Left ventricle myocardium inferior (tissue), 1 donor: ENCODE measurements at regions not wholly inside any gene's neighbourhood (a gene's known extent, or its start where the extent isn't known, plus 50 kb on each side); places are given as distances from the start of the nearest gene placed in this dataset.

Source experiments
- DNase-seq: peaks from one replicate; pipeline ENCODE4 v3.0.0-alpha.2; 2020
- H3K27ac ChIP-seq: fragments of 200-600 bp; replicated peaks from 2 replicates; pipeline ENCODE4 v1.8.0; 2021
- H3K27me3 ChIP-seq: fragments of 200-600 bp; 2 replicates; pipeline ENCODE4 v1.8.0; 2021; ENCODE audit warnings: low read depth
- H3K36me3 ChIP-seq: fragments of 200-600 bp; 2 replicates; pipeline ENCODE4 v1.8.0; 2021
- H3K4me1 ChIP-seq: fragments of 200-600 bp; 2 replicates; pipeline ENCODE4 v1.8.0; 2021
- H3K4me3 ChIP-seq: fragments of 200-600 bp; 2 replicates; pipeline ENCODE4 v1.8.0; 2021; ENCODE audit warnings: mild to moderate bottlenecking, moderate library complexity
- H3K9me3 ChIP-seq: fragments of 200-600 bp; replicated peaks from 2 replicates; pipeline ENCODE4 v1.8.0; 2021
- intact Hi-C: fragments of 100-400 bp; cut with micrococcal nuclease; formaldehyde crosslinking; loops from one replicate; pipeline ENCODE4 v1.11.0; 2022
- TF ChIP-seq, protein P1 (sequence below): fragments of 200-600 bp; IDR thresholded peaks from 2 replicates; pipeline ENCODE4 v1.8.0; 2021; ENCODE audit warnings: antibody characterized with exemption, mild to moderate bottlenecking, borderline replicate concordance
- donor health status: DM: no; HTN: yes; CAD: no; lungs with severe emphysema.

DNA sequence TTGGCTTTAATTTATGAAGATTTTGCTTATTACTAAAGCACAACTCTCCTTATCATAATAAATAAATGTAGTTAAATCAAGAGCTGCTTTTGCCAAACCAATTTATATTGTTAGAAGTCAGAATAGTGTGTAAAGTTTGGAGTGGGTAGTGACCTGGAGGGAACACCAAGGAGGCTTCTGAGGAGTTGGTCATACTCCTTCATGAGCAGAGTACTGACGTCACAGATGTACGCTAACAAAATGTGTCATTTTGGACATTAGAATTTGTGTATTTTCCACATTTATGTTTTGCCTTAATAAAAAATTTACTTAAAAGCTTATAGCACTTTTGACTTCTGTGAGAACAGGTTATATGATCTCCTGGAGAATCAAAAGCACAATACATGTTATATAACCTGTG, 953.5 kb upstream of the INTU start:
- Histone ChIP-seq H3K9me3 (peaks cover 8% of the 10 kb centered on the region), H3K4me1 (no peaks in the 10 kb centered on the region), H3K27me3 (no peaks in the 10 kb centered on the region), H3K4me3 (no peak overlapping the region), H3K36me3 (no peaks in the 10 kb centered on the region), H3K27ac (no peak overlapping the region)
- intact Hi-C loops: no loop called here
- DNase-seq: no peak
- TF ChIP-seq, protein P1, sequence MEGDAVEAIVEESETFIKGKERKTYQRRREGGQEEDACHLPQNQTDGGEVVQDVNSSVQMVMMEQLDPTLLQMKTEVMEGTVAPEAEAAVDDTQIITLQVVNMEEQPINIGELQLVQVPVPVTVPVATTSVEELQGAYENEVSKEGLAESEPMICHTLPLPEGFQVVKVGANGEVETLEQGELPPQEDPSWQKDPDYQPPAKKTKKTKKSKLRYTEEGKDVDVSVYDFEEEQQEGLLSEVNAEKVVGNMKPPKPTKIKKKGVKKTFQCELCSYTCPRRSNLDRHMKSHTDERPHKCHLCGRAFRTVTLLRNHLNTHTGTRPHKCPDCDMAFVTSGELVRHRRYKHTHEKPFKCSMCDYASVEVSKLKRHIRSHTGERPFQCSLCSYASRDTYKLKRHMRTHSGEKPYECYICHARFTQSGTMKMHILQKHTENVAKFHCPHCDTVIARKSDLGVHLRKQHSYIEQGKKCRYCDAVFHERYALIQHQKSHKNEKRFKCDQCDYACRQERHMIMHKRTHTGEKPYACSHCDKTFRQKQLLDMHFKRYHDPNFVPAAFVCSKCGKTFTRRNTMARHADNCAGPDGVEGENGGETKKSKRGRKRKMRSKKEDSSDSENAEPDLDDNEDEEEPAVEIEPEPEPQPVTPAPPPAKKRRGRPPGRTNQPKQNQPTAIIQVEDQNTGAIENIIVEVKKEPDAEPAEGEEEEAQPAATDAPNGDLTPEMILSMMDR: no peak

DNA sequence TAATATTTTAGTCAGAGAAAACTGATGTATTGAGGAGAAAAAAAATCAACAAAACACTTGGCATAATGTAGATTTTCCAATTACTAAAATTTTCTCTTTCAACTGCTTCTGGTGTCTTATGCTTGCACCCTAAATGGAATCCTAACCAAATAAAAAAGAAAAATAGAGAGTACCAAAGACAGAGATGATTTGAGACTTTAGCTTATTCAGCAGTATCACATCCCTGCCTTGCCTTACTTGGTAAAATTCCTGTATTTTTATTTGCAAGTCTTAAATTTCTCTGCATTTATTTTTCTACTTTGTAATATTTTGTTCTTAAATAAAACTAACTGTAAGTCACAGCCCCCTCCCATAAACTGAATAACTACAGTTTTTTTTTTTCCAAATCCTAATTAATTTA, 950.5 kb upstream of the INTU start:
- no peaks in the 10 kb centered on the region for H3K9me3 ChIP-seq
- intact Hi-C loops: no loop called here
- H3K27me3 ChIP-seq: no peaks in the 10 kb centered on the region
- TF ChIP-seq, protein P1: no peak
- H3K4me3 ChIP-seq: no peak overlapping the region
- H3K27ac ChIP-seq: no peak overlapping the region
- no peak for DNase-seq
- H3K4me1 ChIP-seq: no peaks in the 10 kb centered on the region
- H3K36me3 ChIP-seq: no peaks in the 10 kb centered on the region

DNA sequence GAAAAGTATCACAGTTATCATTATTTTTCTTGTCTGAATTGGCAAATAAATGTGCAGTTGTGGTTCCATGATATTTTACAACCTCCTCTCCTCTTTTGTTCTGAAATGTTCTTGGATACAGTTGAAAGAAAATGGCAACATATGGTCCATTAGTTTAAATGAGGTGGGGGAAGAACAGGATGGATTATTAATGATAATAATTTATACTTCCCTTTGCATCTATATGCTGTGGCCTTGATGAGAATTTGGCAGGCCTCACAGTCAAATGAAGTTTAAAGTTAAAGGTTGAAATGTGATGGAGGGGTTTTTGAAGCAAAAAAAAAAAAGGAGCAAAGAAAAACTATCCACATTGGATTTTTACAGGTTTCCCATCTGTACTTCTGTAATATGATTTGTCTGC, 946.3 kb upstream of the INTU start:
- Histone ChIP-seq H3K27me3 (no peaks in the 10 kb centered on the region), H3K9me3 (no peaks in the 10 kb centered on the region), H3K4me3 (no peak overlapping the region), H3K27ac (no peak overlapping the region), H3K36me3 (no peaks in the 10 kb centered on the region), H3K4me1 (peaks cover 15% of the 10 kb centered on the region)
- intact Hi-C loops: no loop called here
- DNase-seq: no peak
- TF ChIP-seq, protein P1: no peak

DNA sequence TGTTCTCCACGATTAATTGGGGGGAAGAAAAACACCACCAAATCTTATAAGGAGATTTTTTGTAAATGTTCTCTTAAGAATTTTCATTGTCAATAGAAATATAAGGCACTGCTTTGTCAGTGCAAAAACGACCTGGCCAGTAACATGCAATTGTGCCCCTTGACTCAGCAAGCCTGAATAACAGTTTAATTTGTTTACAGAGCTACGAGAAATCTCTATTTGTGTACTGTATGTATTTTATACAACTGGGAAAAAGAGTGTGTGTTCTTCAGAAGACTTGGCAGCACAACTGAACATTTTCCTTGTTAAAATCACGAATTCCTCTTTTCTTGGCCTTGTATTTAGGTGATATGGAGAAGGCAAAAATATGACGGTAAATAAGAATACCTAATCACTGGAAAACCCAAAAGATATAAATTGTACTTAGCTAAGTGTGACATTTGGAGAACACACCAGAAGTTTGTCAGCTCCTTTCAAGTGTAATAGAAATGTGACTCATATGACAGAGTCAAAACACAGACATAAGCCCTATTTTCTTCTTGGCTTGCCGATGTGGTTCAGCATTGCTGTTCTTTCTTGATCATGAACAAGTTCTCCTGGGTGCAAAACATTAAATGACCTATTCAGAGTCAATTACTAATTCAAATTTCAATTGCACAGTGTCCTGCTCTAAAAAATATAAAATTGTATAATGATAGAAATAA, 945.0 kb upstream of the INTU start:
- no peak overlapping the region for H3K4me3 ChIP-seq
- H3K27ac ChIP-seq: no peak overlapping the region
- H3K4me1 ChIP-seq: peaks cover 15% of the 10 kb centered on the region
- intact Hi-C loops: no loop called here
- DNase-seq: no peak
- no peaks in the 10 kb centered on the region for H3K27me3 ChIP-seq
- H3K36me3 ChIP-seq: no peaks in the 10 kb centered on the region
- H3K9me3 ChIP-seq: no peaks in the 10 kb centered on the region
- TF ChIP-seq, protein P1: no peak

DNA sequence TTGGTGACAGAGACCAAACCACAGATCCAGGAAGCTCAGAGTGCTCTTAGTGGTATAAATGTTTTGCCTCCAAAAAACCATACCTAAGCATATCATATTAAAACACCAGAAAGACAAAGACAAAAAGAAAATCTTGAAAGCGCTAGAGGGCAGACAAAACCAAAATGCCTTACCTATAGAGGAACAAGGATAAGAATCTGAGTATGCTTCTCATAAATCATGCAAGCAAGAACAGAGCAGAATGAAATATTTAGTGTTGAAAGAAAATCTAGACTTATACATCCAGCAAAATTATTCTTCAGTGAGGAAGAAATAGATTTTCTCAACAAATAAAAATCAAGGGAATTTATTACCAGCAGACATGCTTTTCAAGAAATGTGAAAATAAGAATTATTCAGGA, 941.0 kb upstream of the INTU start:
- Histone ChIP-seq H3K27ac (no peak overlapping the region), H3K9me3 (no peaks in the 10 kb centered on the region), H3K27me3 (no peaks in the 10 kb centered on the region), H3K4me1 (peaks cover 15% of the 10 kb centered on the region), H3K36me3 (no peaks in the 10 kb centered on the region), H3K4me3 (no peak overlapping the region)
- intact Hi-C loops: no loop called here
- TF ChIP-seq, protein P1: no peak
- DNase-seq: no peak
